ENCODE measurements at regions not wholly inside any gene's neighbourhood (a gene's known extent, or its start where the extent isn't known, plus 50 kb on each side); places are given as distances from the start of the nearest gene placed in this dataset.

DNA sequence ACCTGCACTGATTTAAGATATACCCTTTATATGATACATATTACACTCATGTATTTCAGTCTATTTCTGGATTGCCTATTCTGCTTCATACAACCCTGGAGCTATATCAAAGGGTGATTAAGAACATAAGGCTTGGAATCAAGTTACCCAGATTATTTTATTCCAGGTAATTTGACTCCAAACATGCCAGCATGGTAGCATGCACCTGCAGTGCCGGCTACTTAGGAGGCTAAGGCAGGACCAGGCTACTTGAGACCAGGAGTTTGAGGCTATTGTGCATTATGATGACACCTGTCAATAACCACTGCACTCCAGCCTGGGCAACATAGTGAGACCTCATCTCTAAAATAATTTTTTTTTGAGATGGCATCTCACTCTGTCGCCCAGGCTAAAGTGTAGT lies 50.4 kb upstream of the NEO1 start:
- TF ChIP-seq CTCF (conservative IDR thresholded peaks at IDR 0.05; ENCODE audit: low read length) (no peak), EZH2phosphoT487 (IDR thresholded peaks at IDR 0.05; ENCODE audit: borderline replicate concordance) (no peak)

DNA sequence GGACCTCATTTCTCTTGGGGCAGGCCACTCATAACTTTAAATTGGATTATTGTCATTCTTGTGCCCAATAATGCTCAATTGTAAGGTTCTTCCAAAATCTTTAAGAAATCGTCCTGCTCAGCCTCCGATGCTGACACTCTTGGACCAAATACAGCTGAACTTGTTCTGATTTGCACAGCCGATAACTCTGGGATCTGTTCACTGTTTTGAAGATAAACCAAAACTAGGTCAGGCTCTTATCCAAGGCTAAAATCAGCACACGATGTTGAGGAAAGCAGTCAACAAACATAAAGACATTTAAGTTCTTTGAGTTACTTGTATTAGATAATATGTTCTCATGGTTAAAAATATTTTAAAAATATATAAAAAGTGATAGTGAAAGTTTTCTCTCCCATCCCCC lies 52.0 kb upstream of the NEO1 start:
- H3K9me3 ChIP-seq (ENCODE audit: insufficient read depth, low read depth, low read length) = no peaks in the 10 kb centered on the region
- H3K36me3 ChIP-seq (ENCODE audit: insufficient read depth, low read length) = no peaks in the 10 kb centered on the region
- no peaks in the 10 kb centered on the region for H3K9me2 ChIP-seq (replicated peaks; ENCODE audit: low read depth, low read length)
- no peak overlapping the region for H3K9ac ChIP-seq (ENCODE audit: low read depth, low read length, poor library complexity, severe bottlenecking)
- no peaks in the 10 kb centered on the region for H3K79me2 ChIP-seq (ENCODE audit: insufficient read depth, low read length)
- no peaks in the 10 kb centered on the region for H4K20me1 ChIP-seq (ENCODE audit: insufficient read depth, low read length, poor library complexity, severe bottlenecking)
- no peak overlapping the region for H3K4me2 ChIP-seq (ENCODE audit: low read depth, low read length, poor library complexity, severe bottlenecking)
- no peaks in the 10 kb centered on the region for H3K27me3 ChIP-seq (ENCODE audit: insufficient read depth, low read length, poor library complexity, severe bottlenecking)
- no peaks in the 10 kb centered on the region for H3K4me1 ChIP-seq (ENCODE audit: insufficient read depth, low read length, poor library complexity, severe bottlenecking)
- no peak for TF ChIP-seq CTCF (conservative IDR thresholded peaks at IDR 0.05; ENCODE audit: low read length)
- no peak overlapping the region for H3K4me3 ChIP-seq (ENCODE audit: low read length, poor library complexity, severe bottlenecking)
- H2AFZ ChIP-seq (ENCODE audit: low read length) = no peak overlapping the region
- H3F3A ChIP-seq (ENCODE audit: low read depth) = no peaks in the 10 kb centered on the region

More for the DNA sequence above, 50.4 kb upstream of the NEO1 start:
- no peaks in the 10 kb centered on the region for H4K20me1 ChIP-seq (ENCODE audit: insufficient read depth, low read length, poor library complexity, severe bottlenecking)
- no peak overlapping the region for H3K9ac ChIP-seq (ENCODE audit: low read depth, low read length, poor library complexity, severe bottlenecking)
- no peaks in the 10 kb centered on the region for H3K27me3 ChIP-seq (ENCODE audit: insufficient read depth, low read length, poor library complexity, severe bottlenecking)
- H3K4me1 ChIP-seq (ENCODE audit: insufficient read depth, low read length, poor library complexity, severe bottlenecking) = no peaks in the 10 kb centered on the region
- no peaks in the 10 kb centered on the region for H3F3A ChIP-seq (ENCODE audit: low read depth)
- H2AFZ ChIP-seq (ENCODE audit: low read length) = no peak overlapping the region
- no peaks in the 10 kb centered on the region for H3K9me2 ChIP-seq (replicated peaks; ENCODE audit: low read depth, low read length)
- H3K4me2 ChIP-seq (ENCODE audit: low read depth, low read length, poor library complexity, severe bottlenecking) = no peak overlapping the region
- H3K79me2 ChIP-seq (ENCODE audit: insufficient read depth, low read length) = no peaks in the 10 kb centered on the region
- no peaks in the 10 kb centered on the region for H3K9me3 ChIP-seq (ENCODE audit: insufficient read depth, low read depth, low read length)
- no peak overlapping the region for H3K4me3 ChIP-seq (ENCODE audit: low read length, poor library complexity, severe bottlenecking)
- no peaks in the 10 kb centered on the region for H3K36me3 ChIP-seq (ENCODE audit: insufficient read depth, low read length)

GRCh38 chr15:72999586-72999985 lies 52.7 kb upstream of the NEO1 start:
- no peaks in the 10 kb centered on the region for H3K27me3 ChIP-seq (ENCODE audit: insufficient read depth, low read length, poor library complexity, severe bottlenecking)
- H3K9me2 ChIP-seq (replicated peaks; ENCODE audit: low read depth, low read length) = no peaks in the 10 kb centered on the region
- no peak overlapping the region for H3K4me3 ChIP-seq (ENCODE audit: low read length, poor library complexity, severe bottlenecking)
- no peak overlapping the region for H3K9ac ChIP-seq (ENCODE audit: low read depth, low read length, poor library complexity, severe bottlenecking)
- no peaks in the 10 kb centered on the region for H3F3A ChIP-seq (ENCODE audit: low read depth)
- TF ChIP-seq CTCF (conservative IDR thresholded peaks at IDR 0.05; ENCODE audit: low read length) (no peak), EZH2phosphoT487 (IDR thresholded peaks at IDR 0.05; ENCODE audit: borderline replicate concordance) (no peak)
- no peaks in the 10 kb centered on the region for H3K4me1 ChIP-seq (ENCODE audit: insufficient read depth, low read length, poor library complexity, severe bottlenecking)
- no peak overlapping the region for H3K4me2 ChIP-seq (ENCODE audit: low read depth, low read length, poor library complexity, severe bottlenecking)
- no peaks in the 10 kb centered on the region for H3K36me3 ChIP-seq (ENCODE audit: insufficient read depth, low read length)
- no peak overlapping the region for H2AFZ ChIP-seq (ENCODE audit: low read length)
- H3K9me3 ChIP-seq (ENCODE audit: insufficient read depth, low read depth, low read length) = no peaks in the 10 kb centered on the region
- no peaks in the 10 kb centered on the region for H3K79me2 ChIP-seq (ENCODE audit: insufficient read depth, low read length)
- no peaks in the 10 kb centered on the region for H4K20me1 ChIP-seq (ENCODE audit: insufficient read depth, low read length, poor library complexity, severe bottlenecking)

Data from Loucy (cell line).